ENCODE measurements at regions not wholly inside any gene's neighbourhood (a gene's known extent, or its start where the extent isn't known, plus 50 kb on each side); places are given as distances from the start of the nearest gene placed in this dataset.

DNA sequence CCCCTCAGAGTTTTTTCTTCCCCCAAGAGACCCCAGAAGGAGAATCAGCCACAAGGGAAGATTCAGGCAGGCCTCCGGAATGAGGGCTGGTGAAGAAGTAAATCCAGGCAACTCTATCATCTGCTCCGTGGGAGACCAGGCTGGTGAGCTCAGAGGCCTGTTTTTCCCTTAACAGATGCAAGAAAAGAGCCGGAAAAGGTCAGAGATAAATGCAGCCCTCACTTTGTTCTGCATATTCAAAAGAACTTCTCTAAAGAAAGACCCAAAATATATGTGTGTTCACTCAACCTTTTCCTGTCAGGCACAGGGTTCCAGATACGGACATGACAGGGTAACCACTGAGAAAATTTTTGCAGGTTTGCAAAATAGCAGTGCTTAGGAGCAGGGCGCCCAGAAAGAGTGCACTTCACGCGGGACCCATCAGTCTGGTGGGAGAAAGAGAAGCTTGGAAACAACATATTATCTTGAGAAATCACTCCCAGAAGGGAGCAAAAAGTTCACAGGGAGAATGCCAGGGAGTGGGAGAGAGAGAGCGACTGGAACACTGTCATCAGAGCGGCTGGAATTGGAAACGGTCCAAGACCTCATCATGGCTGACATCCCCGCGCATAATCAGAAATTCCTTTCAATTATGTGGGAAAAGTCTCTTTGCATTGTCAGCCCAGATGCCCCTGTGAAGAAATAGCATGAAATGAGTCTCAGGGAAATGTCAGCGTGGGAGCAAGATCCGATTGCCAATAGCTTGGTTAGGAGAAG, 244.8 kb upstream of the SLC14A2 start:
- no peak for TF ChIP-seq CTCF (tag by site-specific recombination; IDR thresholded peaks at IDR 0.05)
- TF ChIP-seq PBX3 (CRISPR knock-in tag; IDR thresholded peaks at IDR 0.05): no peak
- TF ChIP-seq ZNF184 (tag by site-specific recombination; IDR thresholded peaks at IDR 0.05): no peak
- TF ChIP-seq ZNF274 (IDR thresholded peaks at IDR 0.05; ENCODE audit: low read length): no peak
- TF ChIP-seq ZNF274 (tag by site-specific recombination; IDR thresholded peaks at IDR 0.05; ENCODE audit: borderline replicate concordance): no peak
- no peak for TF ChIP-seq ZNF658 (tag by site-specific recombination; IDR thresholded peaks at IDR 0.05)

Measured in HEK293 (cell line).